Lower leg skin (tissue), 4 donors: ENCODE measurements at regions not wholly inside any gene's neighbourhood (a gene's known extent, or its start where the extent isn't known, plus 50 kb on each side); places are given as distances from the start of the nearest gene placed in this dataset.

Experiments
- DNase-seq, 2 donors: peaks; one replicate each; pipeline ENCODE4 v3.0.0-alpha.2; 2019; ENCODE audit warnings: low spot score in 2 of 2
- H3K4me3 ChIP-seq: fragments of 200-600 bp; sonication (generic); 2 replicates; pipeline ENCODE4 v1.5.1; 2017; ENCODE audit warnings: mild to moderate bottlenecking, low read depth; ENCODE audit not compliant: poor library complexity, severe bottlenecking
- POLR2A ChIP-seq, 2 donors: fragments of 450-650 bp; IDR thresholded peaks; one replicate each; pipeline ENCODE4 v1.6.1; 2016 to 2017; ENCODE audit warnings: antibody characterized with exemption in 2 of 2, mild to moderate bottlenecking in 1 of 2, moderate library complexity in 1 of 2
- WGBS, 2 donors: methylation state at CpG; one replicate each; pipeline ENCODE4 v1.1.5; 2018; 5-methylcytosine and 5-hydroxymethylcytosine counted together
- intact Hi-C: fragments of 100-400 bp; cut with DNase I; formaldehyde crosslinking; loops from one replicate; pipeline ENCODE4 v1.15.0; 2023; ENCODE audit warnings: low total_unique reads
- TF ChIP-seq, protein P1 (sequence below), 3 donors: fragments of 450-650 bp; IDR thresholded peaks; one replicate each; pipeline ENCODE4 v1.5.1; 2016; ENCODE audit warnings: antibody characterized with exemption in 3 of 3, mild to moderate bottlenecking in 3 of 3, moderate library complexity in 2 of 3

DNA sequence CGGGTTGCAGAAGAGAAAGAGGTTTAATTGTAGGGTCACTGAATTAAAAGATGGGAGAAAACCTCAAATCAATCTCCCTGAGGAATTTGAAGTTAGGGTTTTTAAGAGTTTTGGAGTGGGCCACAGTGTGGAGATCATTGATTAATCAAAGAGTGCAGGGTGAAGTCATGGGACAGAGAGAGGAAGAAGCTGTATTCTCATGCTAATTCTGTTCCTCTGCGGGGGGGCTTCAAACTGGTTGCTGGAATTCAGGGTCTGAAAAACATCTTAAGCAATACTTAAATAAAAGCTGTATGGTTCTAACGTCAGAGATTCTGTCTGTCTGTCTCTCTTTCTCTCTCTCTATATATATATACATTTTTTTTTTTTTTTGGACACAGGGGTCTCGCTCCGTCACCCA lies 169.8 kb upstream of the SPATS2L start:
- WGBS, 2 donors, result 84 to 86% methylated on average over 5 of the region's 5 CpGs
- intact Hi-C loops, result no loop called here
- no peak for DNase-seq
- H3K4me3 ChIP-seq, result no peak overlapping the region
- TF ChIP-seq, protein P1, sequence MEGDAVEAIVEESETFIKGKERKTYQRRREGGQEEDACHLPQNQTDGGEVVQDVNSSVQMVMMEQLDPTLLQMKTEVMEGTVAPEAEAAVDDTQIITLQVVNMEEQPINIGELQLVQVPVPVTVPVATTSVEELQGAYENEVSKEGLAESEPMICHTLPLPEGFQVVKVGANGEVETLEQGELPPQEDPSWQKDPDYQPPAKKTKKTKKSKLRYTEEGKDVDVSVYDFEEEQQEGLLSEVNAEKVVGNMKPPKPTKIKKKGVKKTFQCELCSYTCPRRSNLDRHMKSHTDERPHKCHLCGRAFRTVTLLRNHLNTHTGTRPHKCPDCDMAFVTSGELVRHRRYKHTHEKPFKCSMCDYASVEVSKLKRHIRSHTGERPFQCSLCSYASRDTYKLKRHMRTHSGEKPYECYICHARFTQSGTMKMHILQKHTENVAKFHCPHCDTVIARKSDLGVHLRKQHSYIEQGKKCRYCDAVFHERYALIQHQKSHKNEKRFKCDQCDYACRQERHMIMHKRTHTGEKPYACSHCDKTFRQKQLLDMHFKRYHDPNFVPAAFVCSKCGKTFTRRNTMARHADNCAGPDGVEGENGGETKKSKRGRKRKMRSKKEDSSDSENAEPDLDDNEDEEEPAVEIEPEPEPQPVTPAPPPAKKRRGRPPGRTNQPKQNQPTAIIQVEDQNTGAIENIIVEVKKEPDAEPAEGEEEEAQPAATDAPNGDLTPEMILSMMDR (IDR thresholded peaks at IDR 0.05), result no peak
- no peak for TF ChIP-seq POLR2A (IDR thresholded peaks at IDR 0.05)

DNA sequence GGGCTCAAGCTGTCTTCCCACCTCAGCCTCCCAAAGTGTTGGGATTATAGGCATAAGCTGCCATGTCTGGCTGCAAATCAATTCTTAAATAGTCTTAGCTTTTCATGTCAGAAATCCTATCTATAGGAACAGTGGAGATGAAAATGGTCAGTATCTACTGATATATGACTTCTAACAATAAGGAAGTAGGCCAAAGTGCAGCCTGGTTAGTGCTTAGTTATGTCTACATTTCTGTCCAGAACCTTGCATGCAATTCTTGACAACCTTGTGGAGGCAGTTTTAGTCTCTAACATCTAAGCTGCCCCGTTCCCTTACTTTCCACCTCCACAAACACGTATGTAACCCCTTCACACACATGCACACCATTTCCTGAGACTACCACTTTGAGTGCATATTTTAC lies 169.2 kb upstream of the SPATS2L start:
- H3K4me3 ChIP-seq, result no peak overlapping the region
- intact Hi-C loops, result no loop called here
- TF ChIP-seq POLR2A (IDR thresholded peaks at IDR 0.05), result no peak
- TF ChIP-seq, protein P1 (IDR thresholded peaks at IDR 0.05), result no peak
- 71 to 82% methylated on average over 2 of the region's 2 CpGs for WGBS, 2 donors
- DNase-seq, result no peak

DNA sequence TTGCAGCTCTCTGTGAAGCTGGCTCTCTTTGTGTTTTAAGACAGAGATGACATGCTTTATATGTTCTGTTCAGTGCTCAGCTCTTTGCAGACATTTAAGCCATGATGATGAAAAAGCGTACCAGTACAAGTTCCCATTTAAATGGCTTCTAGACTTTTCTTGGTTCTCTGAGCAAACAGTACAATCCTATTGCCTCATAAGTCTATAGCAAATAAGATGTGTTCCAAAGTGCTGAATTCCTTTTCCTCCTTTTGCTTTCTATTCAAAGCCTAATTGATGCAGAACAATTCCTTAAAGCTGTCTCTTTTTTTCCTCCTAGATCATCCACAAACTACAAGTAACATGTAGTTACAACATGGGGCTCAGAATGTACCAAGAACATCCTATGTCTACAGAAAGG lies 168.8 kb upstream of the SPATS2L start:
- intact Hi-C loops, result no loop called here
- TF ChIP-seq, protein P1 (IDR thresholded peaks at IDR 0.05), result no peak
- TF ChIP-seq POLR2A (IDR thresholded peaks at IDR 0.05), result no peak
- WGBS, 2 donors, result 94 to 100% methylated on average over 1 of the region's 1 CpG
- H3K4me3 ChIP-seq, result no peak overlapping the region
- DNase-seq, result no peak

DNA sequence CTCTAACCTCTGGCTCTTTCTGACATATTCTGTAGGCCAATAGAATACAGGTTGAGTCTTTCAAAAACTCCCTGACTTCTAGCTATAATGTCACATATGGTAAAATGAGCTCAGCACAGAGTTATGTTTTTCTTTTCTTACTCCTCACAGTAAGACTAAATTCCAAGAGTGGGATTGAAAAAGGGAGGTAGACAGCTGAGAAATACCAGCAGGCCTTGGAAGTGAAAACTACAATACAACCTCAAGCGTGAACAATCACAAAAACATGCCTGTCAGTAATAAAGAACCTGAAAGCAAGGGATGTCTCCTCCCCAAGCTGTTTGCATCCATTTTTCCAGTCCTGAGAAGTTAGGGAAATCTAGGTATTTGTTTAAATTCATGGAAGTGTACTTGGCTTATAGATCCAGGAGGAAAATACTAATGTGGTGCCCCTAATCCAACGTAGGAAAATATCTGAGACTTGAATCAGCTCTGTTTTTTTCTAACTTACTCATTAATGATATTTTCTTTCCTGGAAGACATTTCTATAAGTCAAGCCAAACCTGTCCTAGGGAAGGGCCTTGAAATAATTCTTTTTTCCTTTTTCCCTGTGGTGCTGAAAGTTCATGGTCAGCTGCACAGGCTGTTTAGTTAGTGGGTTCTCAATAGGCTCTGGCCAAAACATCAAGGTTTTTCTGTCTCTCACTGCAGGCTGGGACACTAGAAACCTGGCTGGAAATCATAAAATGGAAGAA lies 167.9 kb upstream of the SPATS2L start:
- DNase-seq, result no peak
- H3K4me3 ChIP-seq, result no peak overlapping the region
- TF ChIP-seq, protein P1 (IDR thresholded peaks at IDR 0.05), result no peak
- TF ChIP-seq POLR2A (IDR thresholded peaks at IDR 0.05), result no peak
- intact Hi-C loops, result no loop called here
- WGBS, 2 donors, result 78% methylated on average over 2 of the region's 2 CpGs

DNA sequence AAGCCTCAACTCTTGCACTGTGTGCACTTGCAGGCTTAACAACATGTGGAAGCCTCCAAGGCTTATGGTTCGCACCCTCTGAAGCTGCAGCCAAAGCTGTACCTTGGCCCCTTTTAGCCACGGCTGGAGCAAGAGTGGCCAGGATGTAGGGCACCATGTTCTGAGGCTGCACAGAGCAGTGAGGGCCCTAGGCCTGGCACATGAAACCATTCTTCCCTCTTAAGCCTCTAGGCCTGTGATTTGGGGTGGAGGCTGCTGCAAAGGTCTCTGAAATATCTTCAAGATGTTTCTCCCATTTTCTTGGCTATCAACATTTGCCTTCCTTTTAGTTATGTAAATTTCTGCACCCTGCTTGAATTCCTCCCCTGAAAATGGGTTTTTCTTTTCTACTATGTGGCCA lies 161.9 kb upstream of the SPATS2L start:
- intact Hi-C loops, result no loop called here
- no peak overlapping the region for H3K4me3 ChIP-seq
- WGBS, 2 donors, result 92 to 96% methylated on average over 2 of the region's 2 CpGs
- no peak for DNase-seq
- TF ChIP-seq POLR2A (IDR thresholded peaks at IDR 0.05), result no peak
- TF ChIP-seq, protein P1 (IDR thresholded peaks at IDR 0.05), result no peak

DNA sequence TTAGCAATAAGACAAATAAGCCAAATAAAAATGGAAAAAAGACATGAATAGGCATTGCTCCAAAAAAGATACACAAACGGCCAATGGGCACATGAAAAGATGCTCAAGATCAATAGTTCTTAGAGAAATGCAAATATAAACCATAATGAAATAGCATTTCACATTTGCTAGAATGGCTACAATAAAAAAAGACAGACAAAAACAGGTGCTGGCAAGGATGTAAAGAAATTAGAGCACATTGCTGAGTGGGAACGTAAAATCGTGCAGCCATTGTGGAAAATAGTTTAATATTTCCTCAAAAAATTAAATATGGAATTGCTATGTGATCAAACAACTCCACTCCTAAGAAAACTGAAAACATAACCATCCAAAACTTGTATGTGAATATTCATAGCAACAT lies 160.0 kb upstream of the SPATS2L start:
- no peak for DNase-seq
- no peak overlapping the region for H3K4me3 ChIP-seq
- intact Hi-C loops, result no loop called here
- 82 to 86% methylated on average over 3 of the region's 3 CpGs for WGBS, 2 donors
- TF ChIP-seq POLR2A (IDR thresholded peaks at IDR 0.05), result no peak
- TF ChIP-seq, protein P1 (IDR thresholded peaks at IDR 0.05), result no peak
